Kidney epithelial cell (primary cell): ENCODE measurements at regions not wholly inside any gene's neighbourhood (a gene's known extent, or its start where the extent isn't known, plus 50 kb on each side); places are given as distances from the start of the nearest gene placed in this dataset.

Experiments used
- DNase-seq: peaks from one replicate; pipeline ENCODE4 v3.0.0-alpha.2; 2010; ENCODE audit warnings: low read depth
- H3K27me3 ChIP-seq: 2 replicates; pipeline ENCODE4 v1.6.0; 2011; ENCODE audit warnings: low read length; ENCODE audit not compliant: control insufficient read depth, insufficient read depth
- H3K36me3 ChIP-seq: 2 replicates; pipeline ENCODE4 v1.5.1; 2011; ENCODE audit warnings: low read length; ENCODE audit not compliant: control insufficient read depth, insufficient read depth
- H3K4me3 ChIP-seq: 2 replicates; pipeline ENCODE4 v1.5.1; 2011; ENCODE audit warnings: low read depth, mild to moderate bottlenecking, control low read depth, low read length
- TF ChIP-seq, protein P1 (sequence below): IDR thresholded peaks from 2 replicates; pipeline ENCODE4 v1.5.1; 2011; ENCODE audit warnings: mild to moderate bottlenecking, moderate library complexity, low read length, control low read depth, inconsistent platforms; ENCODE audit not compliant: insufficient read depth, poor library complexity, severe bottlenecking

- H3K27me3 ChIP-seq: no peaks in the 10 kb centered on the region
- TF ChIP-seq, protein P1, sequence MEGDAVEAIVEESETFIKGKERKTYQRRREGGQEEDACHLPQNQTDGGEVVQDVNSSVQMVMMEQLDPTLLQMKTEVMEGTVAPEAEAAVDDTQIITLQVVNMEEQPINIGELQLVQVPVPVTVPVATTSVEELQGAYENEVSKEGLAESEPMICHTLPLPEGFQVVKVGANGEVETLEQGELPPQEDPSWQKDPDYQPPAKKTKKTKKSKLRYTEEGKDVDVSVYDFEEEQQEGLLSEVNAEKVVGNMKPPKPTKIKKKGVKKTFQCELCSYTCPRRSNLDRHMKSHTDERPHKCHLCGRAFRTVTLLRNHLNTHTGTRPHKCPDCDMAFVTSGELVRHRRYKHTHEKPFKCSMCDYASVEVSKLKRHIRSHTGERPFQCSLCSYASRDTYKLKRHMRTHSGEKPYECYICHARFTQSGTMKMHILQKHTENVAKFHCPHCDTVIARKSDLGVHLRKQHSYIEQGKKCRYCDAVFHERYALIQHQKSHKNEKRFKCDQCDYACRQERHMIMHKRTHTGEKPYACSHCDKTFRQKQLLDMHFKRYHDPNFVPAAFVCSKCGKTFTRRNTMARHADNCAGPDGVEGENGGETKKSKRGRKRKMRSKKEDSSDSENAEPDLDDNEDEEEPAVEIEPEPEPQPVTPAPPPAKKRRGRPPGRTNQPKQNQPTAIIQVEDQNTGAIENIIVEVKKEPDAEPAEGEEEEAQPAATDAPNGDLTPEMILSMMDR: no peak
- no peak for DNase-seq
- H3K36me3 ChIP-seq: no peaks in the 10 kb centered on the region
- no peak overlapping the region for H3K4me3 ChIP-seq
These were observed 151.2 kb downstream of the FGF9 start for GRCh38 chr13:21822029-21822428.

DNA sequence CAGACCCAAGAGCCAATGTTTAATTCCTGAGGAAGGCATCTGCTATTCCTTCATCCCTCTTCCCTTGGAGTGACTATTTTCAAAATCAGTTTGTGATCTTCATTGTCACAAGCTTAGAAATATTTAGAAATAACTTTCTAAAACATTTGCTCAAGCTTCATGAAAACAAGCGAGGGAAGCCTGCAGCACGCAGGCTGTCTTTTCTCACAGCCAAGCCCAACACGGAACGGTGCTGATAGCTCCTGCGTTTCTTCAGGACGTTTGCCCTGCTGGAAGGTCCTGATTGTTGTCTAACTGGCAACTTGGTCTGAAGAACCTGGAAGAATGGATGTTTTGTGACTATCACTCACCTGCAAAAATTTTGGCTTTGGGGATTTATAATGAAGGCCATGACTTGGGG lies 152.5 kb downstream of the FGF9 start:
- TF ChIP-seq, protein P1: no peak
- no peak for DNase-seq
- no peak overlapping the region for H3K4me3 ChIP-seq
- H3K27me3 ChIP-seq: no peaks in the 10 kb centered on the region
- H3K36me3 ChIP-seq: no peaks in the 10 kb centered on the region

DNA sequence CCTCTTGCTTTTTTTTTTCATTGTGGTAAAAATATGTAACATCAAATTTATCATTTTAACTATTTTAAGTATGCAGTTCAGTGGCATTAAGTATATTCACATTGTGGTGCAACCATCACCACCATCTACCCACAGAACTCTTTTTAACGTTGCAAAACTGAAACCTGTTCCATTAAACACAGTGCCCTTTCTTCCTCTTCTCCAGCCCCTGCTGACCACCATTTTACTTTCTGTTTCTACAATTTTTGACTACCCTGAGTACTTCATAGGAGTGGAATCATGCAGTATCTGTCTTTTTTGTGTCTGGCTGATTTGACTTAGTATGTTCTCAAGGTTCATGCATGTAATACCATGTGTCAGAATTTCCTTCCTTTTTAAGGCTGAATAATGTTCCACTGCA lies 153.1 kb downstream of the FGF9 start:
- Histone ChIP-seq H3K27me3 (no peaks in the 10 kb centered on the region), H3K36me3 (no peaks in the 10 kb centered on the region), H3K4me3 (no peak overlapping the region)
- no peak for DNase-seq
- TF ChIP-seq, protein P1: no peak

DNA sequence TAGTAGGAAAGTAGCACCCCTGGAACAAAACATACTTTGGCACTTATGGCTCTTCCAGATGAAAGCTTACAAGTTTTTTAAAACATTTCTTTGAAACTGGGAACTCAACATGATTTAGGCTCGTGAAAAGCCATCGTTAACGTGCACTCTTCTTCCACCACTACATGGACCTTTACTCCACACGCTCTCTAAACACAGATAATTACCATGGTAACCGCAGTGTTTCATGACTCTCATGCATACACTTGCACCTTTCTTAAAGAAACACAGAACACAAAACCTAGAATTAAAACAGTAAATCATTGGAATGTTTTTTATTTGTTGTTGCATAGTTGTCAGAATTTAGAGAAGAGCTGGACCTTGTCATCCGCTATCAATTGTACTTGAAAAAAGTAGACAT lies 154.3 kb downstream of the FGF9 start:
- H3K4me3 ChIP-seq: no peak overlapping the region
- no peak for DNase-seq
- TF ChIP-seq, protein P1: no peak
- H3K36me3 ChIP-seq: no peaks in the 10 kb centered on the region
- H3K27me3 ChIP-seq: no peaks in the 10 kb centered on the region

DNA sequence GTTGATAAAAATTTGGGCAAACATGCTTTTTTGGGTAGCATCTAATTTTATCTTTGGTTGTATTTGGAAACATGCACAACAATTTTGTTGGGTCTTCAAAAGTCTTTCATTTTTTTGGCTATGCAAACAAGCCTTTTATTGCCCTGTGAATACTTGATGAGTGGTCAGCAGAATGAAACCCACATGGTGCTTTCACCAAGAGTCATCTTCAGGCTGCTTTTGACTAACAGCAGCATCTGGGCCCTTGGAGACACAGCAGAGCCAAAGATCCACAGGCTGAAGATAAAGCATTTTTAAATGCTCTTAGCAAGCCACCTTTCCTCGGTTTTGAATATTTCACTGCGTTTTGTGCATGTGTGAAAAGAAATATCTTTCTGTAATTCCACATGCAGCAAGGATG lies 154.9 kb downstream of the FGF9 start:
- H3K4me3 ChIP-seq: no peak overlapping the region
- TF ChIP-seq, protein P1: no peak
- no peaks in the 10 kb centered on the region for H3K27me3 ChIP-seq
- H3K36me3 ChIP-seq: no peaks in the 10 kb centered on the region
- DNase-seq: no peak

DNA sequence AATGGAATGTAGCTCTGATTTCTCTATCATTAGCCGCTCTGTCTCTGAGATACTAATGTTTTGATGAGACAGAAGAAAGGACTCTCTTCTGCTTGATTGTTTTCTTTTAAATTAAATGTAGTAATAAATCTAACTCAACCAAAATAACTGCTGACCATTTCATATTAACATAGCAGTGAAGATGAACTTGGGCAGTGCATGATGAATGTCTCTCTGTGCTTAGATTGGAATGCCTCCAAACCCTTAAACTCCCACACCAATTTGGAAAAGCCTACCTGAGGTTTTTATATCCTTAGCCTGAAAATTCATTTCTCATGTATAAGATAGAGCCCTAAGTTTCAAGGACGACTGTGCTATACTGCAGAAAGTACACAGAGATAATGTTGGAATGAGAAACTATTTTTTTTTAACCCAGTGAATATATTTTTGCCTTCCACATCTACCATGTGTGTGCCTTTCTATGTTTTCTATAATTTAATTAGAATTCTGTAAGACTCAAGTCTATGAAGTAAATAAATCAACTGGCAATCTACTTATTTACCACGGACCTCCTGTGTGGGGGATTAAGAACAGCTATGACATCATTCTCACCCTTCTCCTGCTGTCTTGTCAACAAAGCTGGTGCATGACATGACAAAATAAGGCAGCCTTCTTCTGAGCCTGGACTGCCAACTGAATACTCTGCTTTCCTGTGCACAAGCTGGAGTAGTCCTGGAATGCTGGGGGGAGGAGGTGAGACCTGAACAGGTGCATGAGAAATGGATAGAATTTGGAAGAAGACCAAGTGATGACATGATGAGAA lies 155.5 kb downstream of the FGF9 start:
- Histone ChIP-seq H3K4me3 (no peak overlapping the region), H3K27me3 (no peaks in the 10 kb centered on the region), H3K36me3 (no peaks in the 10 kb centered on the region)
- TF ChIP-seq, protein P1: no peak
- DNase-seq: no peak
